Adrenal gland (tissue), 5 donors: ENCODE measurements at regions not wholly inside any gene's neighbourhood (a gene's known extent, or its start where the extent isn't known, plus 50 kb on each side); places are given as distances from the start of the nearest gene placed in this dataset.

Source experiments
- CTCF ChIP-seq, 6 experiments: fragments of 450-650 bp in 4 of 6; fragments of 200-600 bp in 2 of 6; sonication (generic) in 1 of 6; IDR thresholded peaks; 1 replicate in 5 of 6; 2 replicates in 1 of 6; pipeline versions ENCODE4 v1.5.1 to v1.8.0; 2016 to 2021; ENCODE audit warnings: antibody characterized with exemption in 6 of 6, mild to moderate bottlenecking in 2 of 6, moderate library complexity in 1 of 6
- POLR2A ChIP-seq, 2 donors: fragments of 450-650 bp; IDR thresholded peaks; one replicate each; pipeline ENCODE4 v1.6.1; 2017; ENCODE audit warnings: antibody characterized with exemption in 2 of 2, mild to moderate bottlenecking in 2 of 2, moderate library complexity in 1 of 2
- donor health status: DM: no; HTN: no; CAD: no.

DNA sequence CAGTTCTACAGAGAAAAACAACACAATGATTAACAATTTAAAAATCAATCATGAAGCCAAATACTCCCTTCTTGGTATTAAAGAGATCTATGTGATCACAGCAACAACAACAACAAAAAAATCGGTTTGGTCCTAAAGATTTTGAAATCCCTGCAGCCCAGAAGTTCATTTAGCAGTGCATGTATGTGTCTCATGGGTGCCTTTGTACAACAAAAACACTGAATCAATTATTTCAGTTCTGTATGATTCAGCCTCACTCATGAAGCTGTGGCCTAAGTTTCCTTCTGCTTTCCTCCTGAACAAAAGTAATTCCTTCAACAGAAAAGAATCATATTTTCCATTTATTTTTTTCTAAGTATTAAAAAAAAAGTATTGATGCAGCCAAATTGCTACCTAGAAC is 393.4 kb upstream of the NDST3 start:
- TF ChIP-seq CTCF (IDR thresholded peaks at IDR 0.05) (no peak), POLR2A (IDR thresholded peaks at IDR 0.05) (no peak)
